BLaER1 (cell line): ENCODE measurements at regions not wholly inside any gene's neighbourhood (a gene's known extent, or its start where the extent isn't known, plus 50 kb on each side); places are given as distances from the start of the nearest gene placed in this dataset.

ENCODE experiments used
- H3K27ac ChIP-seq: shearing (Covaris generic); formaldehyde crosslinking; 2 replicates; pipeline ENCODE4 v1.8.1; 2022
- H3K27me3 ChIP-seq: shearing (Covaris generic); formaldehyde crosslinking; 2 replicates; pipeline ENCODE4 v1.8.1; 2022
- H3K36me3 ChIP-seq: shearing (Covaris generic); formaldehyde crosslinking; 2 replicates; pipeline ENCODE4 v1.8.1; 2022
- H3K4me1 ChIP-seq: shearing (Covaris generic); formaldehyde crosslinking; 2 replicates; pipeline ENCODE4 v1.8.1; 2022
- H3K4me2 ChIP-seq: shearing (Covaris generic); formaldehyde crosslinking; 2 replicates; pipeline ENCODE4 v1.8.1; 2022
- H3K4me3 ChIP-seq: shearing (Covaris generic); formaldehyde crosslinking; 2 replicates; pipeline ENCODE4 v1.8.1; 2022
- H3K9ac ChIP-seq: shearing (Covaris generic); formaldehyde crosslinking; 2 replicates; pipeline ENCODE4 v1.8.1; 2022
- H3K9me3 ChIP-seq: shearing (Covaris generic); formaldehyde crosslinking; 2 replicates; pipeline ENCODE4 v1.8.1; 2022
- H4K20me1 ChIP-seq: shearing (Covaris generic); formaldehyde crosslinking; 2 replicates; pipeline ENCODE4 v1.8.1; 2022
- Cebpa-rat ChIP-seq: shearing (Covaris generic); IDR thresholded peaks from 2 replicates; pipeline ENCODE4 v1.8.1; 2022

- Histone ChIP-seq H3K36me3 (no peaks in the 10 kb centered on the region), H3K27me3 (no peaks in the 10 kb centered on the region), H3K9ac (no peak overlapping the region), H3K4me2 (no peak overlapping the region), H3K4me1 (no peaks in the 10 kb centered on the region), H3K4me3 (no peak overlapping the region), H3K27ac (no peak overlapping the region), H4K20me1 (no peaks in the 10 kb centered on the region), H3K9me3 (peaks cover 20% of the 10 kb centered on the region; the same call in 1 of the 2 replicates)
- no peak for TF ChIP-seq Cebpa-rat
Measured at GRCh38 chr21:15264084-15264665, 199.4 kb upstream of the NRIP1 start.

- H3K27ac ChIP-seq: no peak overlapping the region
- no peak overlapping the region for H3K4me2 ChIP-seq
- no peak overlapping the region for H3K4me3 ChIP-seq
- TF ChIP-seq Cebpa-rat: no peak
- H4K20me1 ChIP-seq: no peaks in the 10 kb centered on the region
- no peaks in the 10 kb centered on the region for H3K4me1 ChIP-seq
- H3K9ac ChIP-seq: no peak overlapping the region
- peaks cover 13% of the 10 kb centered on the region; the same call in 1 of the 2 replicates for H3K9me3 ChIP-seq
- no peaks in the 10 kb centered on the region for H3K36me3 ChIP-seq
- H3K27me3 ChIP-seq: no peaks in the 10 kb centered on the region
Measured at GRCh38 chr21:15272171-15272570, 207.4 kb upstream of the NRIP1 start.

- Histone ChIP-seq H3K36me3 (no peaks in the 10 kb centered on the region), H3K4me2 (no peak overlapping the region)
- no peak for TF ChIP-seq Cebpa-rat
Measured at GRCh38 chr21:15272591-15272990, 207.8 kb upstream of the NRIP1 start.

GRCh38 chr21:15273244-15273643 is 208.4 kb upstream of the NRIP1 start:
- Histone ChIP-seq H3K4me2 (no peak overlapping the region), H3K27ac (no peak overlapping the region)

More at GRCh38 chr21:15272591-15272990, 207.8 kb upstream of the NRIP1 start:
- Histone ChIP-seq H3K9me3 (0 out of 2 replicates have a peak, but pooled peaks cover 10% of the 10 kb centered on the region), H3K4me3 (no peak overlapping the region), H4K20me1 (no peaks in the 10 kb centered on the region), H3K9ac (no peak overlapping the region), H3K27me3 (no peaks in the 10 kb centered on the region), H3K27ac (no peak overlapping the region), H3K4me1 (no peaks in the 10 kb centered on the region)

GRCh38 chr21:15274701-15275485 is 210.1 kb upstream of the NRIP1 start:
- no peaks in the 10 kb centered on the region for H3K4me1 ChIP-seq
- no peaks in the 10 kb centered on the region for H3K36me3 ChIP-seq
- no peaks in the 10 kb centered on the region for H4K20me1 ChIP-seq
- no peak overlapping the region for H3K27ac ChIP-seq
- H3K9me3 ChIP-seq: peaks cover 5% of the 10 kb centered on the region; the same call in 1 of the 2 replicates
- TF ChIP-seq Cebpa-rat: no peak
- no peak overlapping the region for H3K9ac ChIP-seq
- no peaks in the 10 kb centered on the region for H3K27me3 ChIP-seq
- no peak overlapping the region for H3K4me2 ChIP-seq
- no peak overlapping the region for H3K4me3 ChIP-seq

More at GRCh38 chr21:15273244-15273643, 208.4 kb upstream of the NRIP1 start:
- TF ChIP-seq Cebpa-rat: no peak
- no peaks in the 10 kb centered on the region for H4K20me1 ChIP-seq
- no peak overlapping the region for H3K4me3 ChIP-seq
- no peaks in the 10 kb centered on the region for H3K4me1 ChIP-seq
- no peak overlapping the region for H3K9ac ChIP-seq
- 0 out of 2 replicates have a peak, but pooled peaks cover 10% of the 10 kb centered on the region for H3K9me3 ChIP-seq
- H3K27me3 ChIP-seq: no peaks in the 10 kb centered on the region
- H3K36me3 ChIP-seq: no peaks in the 10 kb centered on the region

GRCh38 chr21:15275615-15276235 is 210.9 kb upstream of the NRIP1 start:
- Histone ChIP-seq H3K27ac (no peak overlapping the region), H4K20me1 (no peaks in the 10 kb centered on the region)

GRCh38 chr21:15276243-15276642 is 211.4 kb upstream of the NRIP1 start:
- no peaks in the 10 kb centered on the region for H3K27me3 ChIP-seq
- H3K9ac ChIP-seq: no peak overlapping the region
- no peaks in the 10 kb centered on the region for H3K4me1 ChIP-seq
- H3K36me3 ChIP-seq: no peaks in the 10 kb centered on the region
- H3K9me3 ChIP-seq: peaks cover 11% of the 10 kb centered on the region; the same call in 1 of the 2 replicates
- no peak overlapping the region for H3K4me2 ChIP-seq
- no peak overlapping the region for H3K4me3 ChIP-seq
- TF ChIP-seq Cebpa-rat: no peak
- H4K20me1 ChIP-seq: no peaks in the 10 kb centered on the region
- no peak overlapping the region for H3K27ac ChIP-seq

More at GRCh38 chr21:15275615-15276235, 210.9 kb upstream of the NRIP1 start:
- Histone ChIP-seq H3K4me2 (no peak overlapping the region), H3K9ac (no peak overlapping the region), H3K27me3 (no peaks in the 10 kb centered on the region), H3K4me1 (no peaks in the 10 kb centered on the region), H3K9me3 (peaks cover 9% of the 10 kb centered on the region; the same call in 1 of the 2 replicates), H3K36me3 (no peaks in the 10 kb centered on the region), H3K4me3 (no peak overlapping the region)
- no peak for TF ChIP-seq Cebpa-rat

GRCh38 chr21:15277466-15277865 is 212.7 kb upstream of the NRIP1 start:
- H3K4me3 ChIP-seq: no peak overlapping the region
- no peaks in the 10 kb centered on the region for H3K36me3 ChIP-seq
- H3K4me2 ChIP-seq: no peak overlapping the region
- no peaks in the 10 kb centered on the region for H3K27me3 ChIP-seq
- no peaks in the 10 kb centered on the region for H4K20me1 ChIP-seq
- TF ChIP-seq Cebpa-rat: no peak
- H3K27ac ChIP-seq: no peak overlapping the region
- no peaks in the 10 kb centered on the region for H3K4me1 ChIP-seq
- H3K9ac ChIP-seq: no peak overlapping the region
- H3K9me3 ChIP-seq: peaks cover 17% of the 10 kb centered on the region; the same call in 1 of the 2 replicates

- TF ChIP-seq Cebpa-rat: no peak
Measured at GRCh38 chr21:15278279-15278678, 213.5 kb upstream of the NRIP1 start.

GRCh38 chr21:15278851-15279250 is 214.1 kb upstream of the NRIP1 start:
- Histone ChIP-seq H3K9me3 (peaks cover 23% of the 10 kb centered on the region), H3K9ac (no peak overlapping the region), H3K4me1 (no peaks in the 10 kb centered on the region), H3K36me3 (no peaks in the 10 kb centered on the region), H4K20me1 (no peaks in the 10 kb centered on the region), H3K27me3 (no peaks in the 10 kb centered on the region), H3K4me3 (no peak overlapping the region), H3K27ac (no peak overlapping the region), H3K4me2 (no peak overlapping the region)
- TF ChIP-seq Cebpa-rat: no peak

More at GRCh38 chr21:15278279-15278678, 213.5 kb upstream of the NRIP1 start:
- no peaks in the 10 kb centered on the region for H4K20me1 ChIP-seq
- H3K4me3 ChIP-seq: no peak overlapping the region
- H3K27ac ChIP-seq: no peak overlapping the region
- no peak overlapping the region for H3K4me2 ChIP-seq
- H3K9me3 ChIP-seq: peaks cover 17% of the 10 kb centered on the region
- no peaks in the 10 kb centered on the region for H3K27me3 ChIP-seq
- no peaks in the 10 kb centered on the region for H3K4me1 ChIP-seq
- H3K9ac ChIP-seq: no peak overlapping the region
- H3K36me3 ChIP-seq: no peaks in the 10 kb centered on the region
